Left hindlimb (tissue), 1 donor: ENCODE measurements at regions not wholly inside any gene's neighbourhood (a gene's known extent, or its start where the extent isn't known, plus 50 kb on each side); places are given as distances from the start of the nearest gene placed in this dataset.

Experiments
- DNase-seq: peaks from one replicate; pipeline ENCODE4 v3.0.0-alpha.2; 2018

DNA sequence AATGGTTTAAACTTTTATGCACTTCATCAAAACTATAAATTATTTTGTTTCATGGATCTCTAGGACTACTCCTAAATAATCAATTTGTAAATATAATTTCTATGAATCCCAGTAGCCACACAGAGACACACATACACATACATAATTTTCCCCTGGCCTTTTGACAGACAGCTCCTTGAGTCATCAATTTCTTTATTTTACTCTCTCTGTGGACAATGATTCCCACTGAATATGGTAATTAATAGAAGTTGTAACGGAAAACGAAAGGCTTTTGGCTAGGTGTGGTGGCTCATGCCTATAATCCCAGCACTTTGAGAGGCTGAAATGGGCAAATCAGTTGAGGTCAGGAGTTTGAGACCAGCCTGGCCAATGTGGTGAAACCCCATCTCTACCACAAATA lies 235.1 kb downstream of the EPHA4 start:
- DNase-seq, result no peak

- no peak for DNase-seq
Measured at GRCh38 chr2:221337957-221338685, 234.0 kb downstream of the EPHA4 start.

GRCh38 chr2:221342388-221342787 lies 229.7 kb downstream of the EPHA4 start:
- no peak for DNase-seq

- DNase-seq, result no peak
Measured at GRCh38 chr2:221343524-221343923, 228.6 kb downstream of the EPHA4 start.

DNA sequence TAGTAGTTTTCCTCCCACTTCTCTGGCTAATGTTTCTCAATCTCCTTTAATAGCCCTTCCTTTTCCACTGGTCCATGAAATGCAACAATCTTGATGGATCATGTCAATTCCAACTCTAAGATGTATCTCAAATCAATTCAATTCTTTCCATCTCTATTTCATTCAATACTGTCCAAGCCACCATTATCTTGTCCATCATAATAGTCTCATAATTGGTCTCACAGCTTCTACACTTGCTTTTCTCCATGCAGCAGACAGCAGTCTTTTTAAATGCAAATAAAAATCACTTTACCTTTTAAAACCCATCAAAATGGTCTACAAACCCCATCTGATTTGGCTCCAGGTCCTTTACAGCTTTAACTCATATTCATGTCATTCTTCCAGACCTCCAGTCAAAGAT lies 226.6 kb downstream of the EPHA4 start:
- no peak for DNase-seq

GRCh38 chr2:221346411-221346810 lies 225.7 kb downstream of the EPHA4 start:
- no peak for DNase-seq

DNA sequence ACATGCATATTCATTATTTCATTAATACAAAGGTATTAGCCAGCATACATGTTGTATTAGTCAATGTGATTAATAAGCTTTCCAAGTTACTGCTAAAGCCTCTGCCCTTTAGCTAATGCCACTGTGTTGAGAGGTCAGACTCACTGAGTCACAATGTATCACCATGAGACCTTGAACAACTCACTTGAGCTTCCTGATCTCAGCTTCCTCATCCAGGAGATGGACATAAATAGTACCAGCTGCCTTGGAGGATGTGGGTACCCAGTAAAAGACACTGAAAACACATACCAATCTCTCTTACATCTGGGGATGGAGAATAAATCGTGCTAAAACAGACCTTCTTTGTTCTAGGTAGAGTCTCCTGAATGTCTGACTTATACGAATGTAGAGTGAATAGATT lies 224.6 kb downstream of the EPHA4 start:
- no peak for DNase-seq

- DNase-seq, result no peak
Measured at GRCh38 chr2:221350616-221351015, 221.5 kb downstream of the EPHA4 start.

- no peak for DNase-seq
Measured at GRCh38 chr2:221353201-221353600, 218.9 kb downstream of the EPHA4 start.

GRCh38 chr2:221360312-221360711 lies 211.8 kb downstream of the EPHA4 start:
- DNase-seq, result no peak

DNA sequence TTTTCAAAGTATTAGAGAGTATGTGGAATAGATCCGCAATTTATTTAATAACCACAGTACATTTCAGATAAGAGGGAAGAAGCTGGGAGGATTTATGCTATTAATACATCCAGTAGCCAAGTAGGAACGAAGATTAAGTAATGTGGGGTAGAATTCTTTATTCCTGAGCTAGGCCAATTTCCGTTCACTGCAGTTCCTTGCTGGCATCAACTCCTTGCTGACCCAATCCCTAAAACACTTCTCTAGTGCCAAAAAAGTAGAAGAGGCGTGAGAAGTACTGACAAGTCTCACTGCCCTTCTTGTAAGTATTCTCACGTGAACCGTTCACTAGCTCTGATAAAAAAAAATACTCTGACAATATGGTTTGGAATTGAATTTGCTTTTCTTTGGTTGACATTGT lies 211.4 kb downstream of the EPHA4 start:
- DNase-seq, result no peak

- DNase-seq, result no peak
Measured at GRCh38 chr2:221361633-221362032, 210.5 kb downstream of the EPHA4 start.

DNA sequence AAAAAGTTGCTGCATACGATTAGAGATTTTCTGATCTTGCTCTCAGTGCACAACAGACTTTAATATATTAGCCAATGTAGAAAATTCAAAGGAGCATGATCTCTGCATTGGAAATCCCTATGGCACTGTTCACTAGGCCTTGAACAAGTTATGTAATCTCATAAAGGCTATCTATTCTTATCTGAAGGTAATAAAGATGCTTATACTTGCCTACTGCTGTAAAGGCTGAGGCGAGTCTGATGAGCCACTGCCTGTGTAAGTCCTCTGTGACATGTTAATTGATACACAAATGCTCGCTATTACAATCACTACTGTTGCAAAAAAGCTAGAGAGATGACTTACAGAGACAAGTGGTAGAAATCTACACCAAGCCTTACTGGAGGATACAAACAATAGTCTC lies 207.4 kb downstream of the EPHA4 start:
- no peak for DNase-seq
